ENCODE measurements at regions not wholly inside any gene's neighbourhood (a gene's known extent, or its start where the extent isn't known, plus 50 kb on each side); places are given as distances from the start of the nearest gene placed in this dataset.
"Not testable (repeated sequence)": the region's sequence is repeated elsewhere in the genome, so short reads cannot be mapped to it uniquely, and the experiment has no call there.

DNA sequence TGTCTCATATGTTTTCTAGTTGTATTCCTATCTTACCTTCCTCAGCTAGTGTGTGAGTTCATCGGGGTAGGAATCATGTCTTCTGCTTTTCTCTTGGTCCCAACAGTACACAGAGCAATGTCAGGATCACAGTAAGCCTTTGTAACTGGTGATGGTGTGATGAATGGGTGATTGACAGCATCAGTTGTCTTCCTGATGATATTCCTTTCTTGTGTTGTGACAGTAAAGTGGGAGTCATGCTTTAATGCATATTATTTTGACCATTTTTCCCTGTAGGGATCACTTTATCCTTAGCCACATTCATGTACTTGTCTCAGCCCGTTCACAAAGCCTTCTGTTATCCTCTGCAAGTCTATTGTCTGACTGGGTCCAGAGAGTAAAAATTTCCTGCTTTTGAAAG, 501.7 kb downstream of the UTRN start:
- no peak for DNase-seq (ENCODE audit: extremely low read depth, low read depth)
- TF ChIP-seq, protein P1, sequence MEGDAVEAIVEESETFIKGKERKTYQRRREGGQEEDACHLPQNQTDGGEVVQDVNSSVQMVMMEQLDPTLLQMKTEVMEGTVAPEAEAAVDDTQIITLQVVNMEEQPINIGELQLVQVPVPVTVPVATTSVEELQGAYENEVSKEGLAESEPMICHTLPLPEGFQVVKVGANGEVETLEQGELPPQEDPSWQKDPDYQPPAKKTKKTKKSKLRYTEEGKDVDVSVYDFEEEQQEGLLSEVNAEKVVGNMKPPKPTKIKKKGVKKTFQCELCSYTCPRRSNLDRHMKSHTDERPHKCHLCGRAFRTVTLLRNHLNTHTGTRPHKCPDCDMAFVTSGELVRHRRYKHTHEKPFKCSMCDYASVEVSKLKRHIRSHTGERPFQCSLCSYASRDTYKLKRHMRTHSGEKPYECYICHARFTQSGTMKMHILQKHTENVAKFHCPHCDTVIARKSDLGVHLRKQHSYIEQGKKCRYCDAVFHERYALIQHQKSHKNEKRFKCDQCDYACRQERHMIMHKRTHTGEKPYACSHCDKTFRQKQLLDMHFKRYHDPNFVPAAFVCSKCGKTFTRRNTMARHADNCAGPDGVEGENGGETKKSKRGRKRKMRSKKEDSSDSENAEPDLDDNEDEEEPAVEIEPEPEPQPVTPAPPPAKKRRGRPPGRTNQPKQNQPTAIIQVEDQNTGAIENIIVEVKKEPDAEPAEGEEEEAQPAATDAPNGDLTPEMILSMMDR (IDR thresholded peaks at IDR 0.05; ENCODE audit: low read depth, low read length): no peak

- TF ChIP-seq, protein P1 (IDR thresholded peaks at IDR 0.05; ENCODE audit: low read depth, low read length): no peak
- no peak for DNase-seq (ENCODE audit: extremely low read depth, low read depth)
Measured at GRCh38 chr6:144793744-144794143, 508.6 kb downstream of the UTRN start.

DNA sequence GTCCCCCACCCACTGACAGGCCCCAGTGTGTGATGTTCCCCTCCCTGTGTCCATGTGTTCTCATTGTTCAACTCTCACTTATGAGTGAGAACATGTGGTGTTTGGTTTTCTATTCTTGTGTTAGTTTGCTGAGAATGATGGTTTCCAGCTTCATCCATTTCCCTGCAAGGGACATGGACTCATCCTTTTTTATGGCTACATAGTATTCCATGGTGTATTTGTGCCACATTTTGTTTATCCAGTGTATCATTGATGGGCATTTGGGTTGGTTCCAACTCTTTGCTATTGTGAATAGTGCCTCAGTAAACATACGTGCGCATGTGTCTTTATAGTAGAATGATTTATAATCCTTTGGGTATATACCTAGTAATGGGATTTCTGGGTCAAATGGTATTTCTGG, 509.9 kb downstream of the UTRN start:
- not testable (repeated sequence) for DNase-seq (ENCODE audit: extremely low read depth, low read depth)

- DNase-seq (ENCODE audit: extremely low read depth, low read depth): no peak
- TF ChIP-seq, protein P1 (IDR thresholded peaks at IDR 0.05; ENCODE audit: low read depth, low read length): no peak
Measured at GRCh38 chr6:144796070-144796469, 510.9 kb downstream of the UTRN start.

GRCh38 chr6:144797881-144798589, 512.9 kb downstream of the UTRN start:
- peak; percentile 25 for DNase-seq (ENCODE audit: extremely low read depth, low read depth)
- TF ChIP-seq, protein P1 (IDR thresholded peaks at IDR 0.05; ENCODE audit: low read depth, low read length): no peak

GRCh38 chr6:144804246-144804790, 519.2 kb downstream of the UTRN start:
- TF ChIP-seq, protein P1 (IDR thresholded peaks at IDR 0.05; ENCODE audit: low read depth, low read length): no peak
- no peak for DNase-seq (ENCODE audit: extremely low read depth, low read depth)

DNA sequence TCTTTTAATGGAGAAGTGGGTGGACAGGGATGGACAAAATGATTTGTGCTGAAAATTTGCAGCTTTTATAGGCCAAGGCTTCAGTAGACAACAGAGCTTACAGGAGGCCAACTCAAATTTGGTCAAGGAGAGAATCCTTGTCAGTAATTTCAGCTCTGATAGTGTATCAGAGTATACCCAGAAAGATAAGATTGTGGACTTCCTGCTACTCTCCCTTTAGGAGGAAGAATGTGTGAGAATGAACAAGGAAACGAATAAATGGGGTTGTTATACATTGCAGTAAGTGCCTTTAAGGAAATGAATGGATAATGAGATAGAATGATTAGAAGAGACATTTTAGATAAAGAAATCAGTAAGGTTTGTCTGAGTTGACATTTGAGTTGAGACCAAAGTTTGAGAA, 519.9 kb downstream of the UTRN start:
- TF ChIP-seq, protein P1 (IDR thresholded peaks at IDR 0.05; ENCODE audit: low read depth, low read length): no peak
- no peak for DNase-seq (ENCODE audit: extremely low read depth, low read depth)

- TF ChIP-seq, protein P1 (IDR thresholded peaks at IDR 0.05; ENCODE audit: low read depth, low read length): no peak
- DNase-seq (ENCODE audit: extremely low read depth, low read depth): no peak
Measured at GRCh38 chr6:144806222-144806621, 521.1 kb downstream of the UTRN start.

Measured in AG09319 (cell line).